CD4-positive, alpha-beta T cell treated with Interleukin-6 at 100 ng/mL for 8 hours (primary cell): ENCODE measurements at regions not wholly inside any gene's neighbourhood (a gene's known extent, or its start where the extent isn't known, plus 50 kb on each side); places are given as distances from the start of the nearest gene placed in this dataset.

Source experiments
- DNase-seq: peaks from one replicate; pipeline ENCODE4 v3.0.0-alpha.2; 2020; ENCODE audit warnings: mixed read lengths, low spot score

DNA sequence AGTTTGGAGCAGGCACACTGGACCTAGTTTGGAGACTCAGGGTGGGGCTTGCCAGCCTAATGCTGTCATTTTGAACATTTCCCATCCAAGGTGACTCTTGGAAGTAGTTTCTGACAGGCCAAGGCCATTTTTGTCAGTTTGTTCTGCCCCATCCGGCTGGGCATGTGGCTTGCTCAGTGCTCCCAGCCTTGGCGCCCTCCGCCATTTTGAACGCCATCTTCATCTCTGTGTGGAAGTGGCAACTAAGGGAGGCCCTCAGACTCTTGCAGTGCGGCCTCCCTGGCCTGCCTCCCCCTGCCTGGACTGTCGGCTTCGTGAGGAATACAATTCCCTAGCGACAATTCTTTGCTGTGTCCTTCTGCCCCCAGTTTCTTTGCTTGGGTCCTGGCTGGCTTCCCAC, 150.6 kb upstream of the RGMA start:
- DNase-seq = no peak

GRCh38 chr15:93238641-93239040, 149.6 kb upstream of the RGMA start:
- no peak for DNase-seq

- no peak for DNase-seq
Observed at GRCh38 chr15:93235926-93236780, 147.1 kb upstream of the RGMA start.

GRCh38 chr15:93235269-93235668, 146.3 kb upstream of the RGMA start:
- no peak for DNase-seq

DNA sequence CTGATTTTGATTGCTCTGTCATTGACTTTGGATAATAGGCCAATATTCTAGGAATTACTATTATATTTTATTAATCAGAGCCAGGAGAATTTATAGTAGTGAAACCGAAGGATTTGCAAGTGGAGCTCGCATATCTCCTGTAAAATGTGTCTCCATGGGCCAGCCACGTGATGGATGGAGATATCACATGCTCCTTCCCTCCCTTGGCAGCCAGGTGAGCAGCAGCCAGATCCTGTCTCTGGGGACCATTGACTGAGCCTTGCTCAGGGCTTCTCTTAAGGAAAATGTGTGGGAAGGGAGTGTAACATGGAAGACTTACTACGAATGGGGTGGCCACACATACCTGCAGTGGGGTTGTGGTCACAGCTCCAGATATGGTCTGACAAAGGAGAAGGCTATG, 144.7 kb upstream of the RGMA start:
- no peak for DNase-seq

GRCh38 chr15:93232845-93233244, 143.8 kb upstream of the RGMA start:
- no peak for DNase-seq

DNA sequence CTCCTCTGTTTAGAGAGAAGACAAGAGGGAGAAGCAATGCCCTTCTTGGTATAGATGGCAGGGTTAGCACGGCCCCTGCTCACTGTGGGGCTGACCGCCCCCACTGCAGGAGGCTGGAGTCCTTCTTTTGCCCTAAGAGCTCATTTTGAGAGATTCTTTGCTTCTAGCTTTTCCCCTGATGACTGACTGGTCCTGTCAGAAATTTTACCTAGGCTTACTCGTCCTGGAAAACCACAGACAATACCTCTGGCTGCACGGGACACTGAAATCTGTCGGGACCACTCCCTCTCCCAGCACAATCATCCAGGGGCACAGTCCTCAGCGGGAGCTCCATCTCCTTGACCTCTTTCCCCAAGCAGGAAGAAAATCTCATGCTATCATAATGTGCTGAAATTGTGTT, 143.0 kb upstream of the RGMA start:
- no peak for DNase-seq

- DNase-seq = no peak
Observed at GRCh38 chr15:93231261-93231925, 142.4 kb upstream of the RGMA start.

DNA sequence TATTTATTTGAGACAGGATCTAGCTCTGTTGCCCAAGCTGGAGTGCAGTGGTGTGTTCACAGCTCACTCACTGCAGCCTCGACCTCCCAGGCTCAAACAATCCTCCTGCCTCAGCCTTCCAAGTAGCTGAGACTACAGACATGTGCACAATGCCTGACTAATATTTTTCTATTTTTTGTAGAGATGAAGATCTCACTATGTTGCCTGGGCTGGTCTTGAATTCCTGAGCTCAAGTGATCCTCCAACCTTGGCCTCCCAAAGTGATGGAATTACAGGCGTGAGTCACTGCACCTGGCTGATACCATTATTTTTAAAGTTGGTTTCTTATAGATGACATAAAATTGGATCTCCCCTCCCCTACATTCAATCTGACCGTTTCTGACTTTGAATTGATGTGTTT, 139.5 kb upstream of the RGMA start:
- DNase-seq = no peak

DNA sequence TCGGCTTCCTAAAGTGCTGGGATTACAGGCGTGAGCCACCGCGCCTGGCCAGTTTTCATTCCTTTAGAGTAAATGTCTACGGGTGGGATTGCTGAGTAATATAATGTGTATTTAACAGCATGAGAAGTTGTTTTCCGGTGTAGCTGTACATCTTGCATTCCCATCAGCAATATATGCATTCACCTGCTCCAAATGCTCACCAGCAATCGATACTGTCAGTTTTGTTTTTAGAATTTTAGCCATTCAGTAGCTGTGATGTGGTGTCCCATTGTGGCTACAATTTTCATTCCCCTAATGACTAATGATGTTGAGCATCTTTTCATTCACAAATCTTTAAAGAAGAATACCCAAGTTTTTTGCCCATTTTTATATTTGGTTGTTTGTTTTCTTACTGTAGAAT, 134.8 kb upstream of the RGMA start:
- DNase-seq = no peak

- DNase-seq = no peak
Observed at GRCh38 chr15:93221759-93222158, 132.7 kb upstream of the RGMA start.

GRCh38 chr15:93219859-93220420, 130.9 kb upstream of the RGMA start:
- DNase-seq = no peak

DNA sequence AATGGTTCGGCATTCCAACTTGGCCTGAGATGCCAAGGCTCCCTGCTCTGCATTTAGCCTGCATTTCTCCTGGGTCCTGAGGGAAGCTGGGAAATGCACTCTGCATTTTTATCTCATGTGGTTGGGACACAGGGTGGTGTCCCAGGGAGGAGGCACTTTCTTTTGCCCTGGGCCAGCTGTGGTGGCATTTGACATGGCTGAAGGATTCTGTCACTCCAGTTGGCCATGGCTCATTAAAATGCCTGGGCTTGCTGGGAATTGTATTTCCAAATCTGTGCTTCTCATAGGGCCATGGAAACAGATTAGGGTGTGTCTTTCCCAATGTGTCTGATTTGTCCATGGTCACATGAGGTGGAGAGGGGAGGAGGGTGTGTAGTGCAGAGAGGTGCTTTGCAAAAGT, 128.3 kb upstream of the RGMA start:
- no peak for DNase-seq

GRCh38 chr15:93214106-93214505, 125.1 kb upstream of the RGMA start:
- no peak for DNase-seq

- DNase-seq = no peak
Observed at GRCh38 chr15:93213281-93213680, 124.3 kb upstream of the RGMA start.

GRCh38 chr15:93212578-93212977, 123.6 kb upstream of the RGMA start:
- DNase-seq = no peak

- no peak for DNase-seq
Observed at GRCh38 chr15:93210995-93211394, 122.0 kb upstream of the RGMA start.

- DNase-seq = no peak
Observed at GRCh38 chr15:93209690-93210445, 120.9 kb upstream of the RGMA start.

DNA sequence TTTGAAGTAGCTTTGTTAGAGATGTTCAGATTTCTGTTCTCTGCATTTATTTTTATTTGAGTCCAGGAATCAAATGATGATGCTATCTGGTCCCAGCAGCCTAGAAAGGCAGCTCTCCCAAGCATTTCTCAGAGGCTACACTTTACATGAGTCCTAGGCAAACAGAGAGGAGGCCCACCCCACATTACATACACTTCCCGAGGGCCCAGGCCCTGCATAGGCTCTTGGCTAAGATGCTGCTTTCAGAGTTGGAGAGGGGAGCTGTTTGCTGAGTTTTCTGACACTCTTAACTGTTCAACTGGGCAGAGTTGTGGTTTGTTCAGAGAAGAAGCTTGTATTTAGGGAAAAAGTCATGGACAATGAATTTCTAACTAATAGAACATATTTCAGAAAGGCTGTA, 117.9 kb upstream of the RGMA start:
- DNase-seq = no peak

DNA sequence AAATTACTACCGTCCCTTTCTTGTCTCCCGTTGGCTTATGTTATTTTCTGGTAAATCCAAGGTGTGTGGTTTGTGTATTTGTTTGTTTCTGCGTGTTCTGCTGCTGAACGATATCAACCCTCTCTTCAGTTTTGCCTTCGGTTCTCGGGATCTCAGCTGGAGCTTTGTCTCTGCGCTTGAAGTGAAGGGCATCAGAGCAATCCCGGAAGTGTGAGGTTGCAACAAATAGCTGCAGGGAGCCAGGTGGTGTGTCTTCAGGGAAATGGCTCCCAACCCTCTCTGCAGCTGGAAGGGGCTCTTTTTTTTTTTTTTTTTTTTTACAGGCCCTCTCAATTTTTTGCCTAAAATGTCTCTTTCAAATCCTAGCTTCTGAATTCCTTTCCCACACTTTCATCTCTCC, 116.4 kb upstream of the RGMA start:
- DNase-seq = no peak

GRCh38 chr15:93203036-93203435, 114.0 kb upstream of the RGMA start:
- no peak for DNase-seq

DNA sequence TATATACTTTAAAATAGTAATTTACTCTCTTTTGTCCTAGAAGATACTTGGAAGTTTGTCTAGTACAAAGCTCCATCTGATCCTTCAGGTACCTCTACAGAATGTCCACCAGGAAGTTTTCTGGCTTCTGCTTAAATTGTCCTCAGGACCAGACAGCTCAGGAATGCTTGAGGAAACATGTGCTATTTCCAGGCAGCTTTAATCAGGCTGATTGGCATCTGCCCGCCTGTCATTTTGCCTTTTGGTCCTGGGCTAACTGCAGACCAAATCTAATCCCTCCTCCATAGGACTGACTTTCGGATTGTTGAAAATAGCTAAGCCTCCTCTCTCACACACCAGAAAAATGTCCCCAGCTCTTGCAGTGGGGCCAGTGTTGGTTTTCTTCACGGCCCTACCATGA, 113.4 kb upstream of the RGMA start:
- no peak for DNase-seq

DNA sequence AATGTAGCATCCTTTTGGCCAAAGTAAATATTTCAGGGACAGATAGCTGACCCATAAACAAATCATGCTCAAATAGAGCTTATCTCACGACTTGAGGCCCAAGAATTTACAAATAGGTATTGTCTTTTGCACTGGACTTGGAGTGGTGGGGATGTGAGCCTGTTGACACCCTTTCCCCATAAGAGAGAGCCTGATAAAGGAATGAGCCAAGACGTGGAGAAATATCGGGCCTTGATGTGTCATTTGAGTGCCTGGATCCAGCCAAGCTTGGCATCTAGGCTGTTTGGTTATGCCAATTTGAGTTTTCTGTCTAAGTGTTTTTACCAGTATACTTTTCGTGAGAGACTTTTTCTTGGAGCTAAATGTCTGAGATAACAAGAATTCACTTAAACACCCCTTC, 112.9 kb upstream of the RGMA start:
- no peak for DNase-seq
